Activated CD8-positive, alpha-beta T cell treated with anti-CD3 and anti-CD28 coated beads, Interleukin-2, amount 10 ng/mL, durations not matched to agents 7 days and 5 days (primary cell): ENCODE measurements at regions not wholly inside any gene's neighbourhood (a gene's known extent, or its start where the extent isn't known, plus 50 kb on each side); places are given as distances from the start of the nearest gene placed in this dataset.

Experiments
- ATAC-seq: fragments of 150-1000 bp; cut with Tn5 transposase; one replicate; pipeline ENCODE4 v1.10.0; 2021; ENCODE audit warnings: moderate library complexity
- CTCF ChIA-PET: fragments of 350-600 bp; sonication (Branson Sonifier 250); formaldehyde crosslinking; loops from one replicate; lab custom pipeline; 2021; ENCODE audit warnings: antibody characterized with exemption; lab: Charles Lee
- POLR2A ChIA-PET: fragments of 350-600 bp; sonication (Branson Sonifier 250); formaldehyde crosslinking; loops from one replicate; lab custom pipeline; 2021; ENCODE audit warnings: antibody characterized with exemption; lab: Charles Lee
- DNase-seq: peaks from one replicate; pipeline ENCODE4 v3.0.0-alpha.2; 2020
- H3K27ac Mint-ChIP-seq: one replicate; pipeline ENCODE4 v1.8.0; 2021; ENCODE audit warnings: mild to moderate bottlenecking, mixed read lengths
- H3K27me3 Mint-ChIP-seq: one replicate; pipeline ENCODE4 v1.8.0; 2021; ENCODE audit warnings: low read depth, mixed read lengths
- H3K36me3 Mint-ChIP-seq: one replicate; pipeline ENCODE4 v1.8.0; 2021; ENCODE audit warnings: low read depth, mixed read lengths
- H3K4me1 Mint-ChIP-seq: one replicate; pipeline ENCODE4 v1.8.0; 2021; ENCODE audit warnings: low read depth, mixed read lengths
- H3K4me3 Mint-ChIP-seq: one replicate; pipeline ENCODE4 v1.8.0; 2021; ENCODE audit warnings: mild to moderate bottlenecking, mixed read lengths
- H3K9me3 Mint-ChIP-seq: one replicate; pipeline ENCODE4 v1.8.0; 2022; ENCODE audit warnings: mixed read lengths; ENCODE audit not compliant: insufficient read depth

DNA sequence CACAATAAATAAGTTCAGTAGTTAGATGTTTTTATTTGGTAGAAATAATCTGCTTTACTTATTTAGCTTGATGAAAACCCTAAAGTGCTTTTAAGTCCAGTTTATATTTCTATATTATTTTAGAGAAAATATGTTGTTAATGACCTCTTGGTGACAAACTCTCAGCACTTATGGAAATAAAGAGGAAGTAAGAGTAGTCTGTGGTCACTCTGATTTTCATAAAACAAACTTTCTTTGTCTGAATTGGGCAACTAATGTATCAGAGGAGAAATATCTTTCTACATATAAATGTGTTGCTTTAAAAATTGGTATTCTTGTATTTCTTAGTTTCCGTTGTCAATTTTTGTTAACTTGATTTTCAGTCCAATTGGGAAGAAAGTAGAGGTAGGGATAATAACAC lies 878.9 kb upstream of the SEL1L start:
- Mint-ChIP-seq H3K9me3 (peaks cover 19% of the 10 kb centered on the region), H3K27me3 (no peaks in the 10 kb centered on the region), H3K4me3 (no peak overlapping the region), H3K4me1 (no peaks in the 10 kb centered on the region), H3K36me3 (no peaks in the 10 kb centered on the region), H3K27ac (no peak overlapping the region)
- DNase-seq, result no peak
- CTCF ChIA-PET, result no interaction called here
- POLR2A ChIA-PET, result no interaction called here
- no peak for ATAC-seq

DNA sequence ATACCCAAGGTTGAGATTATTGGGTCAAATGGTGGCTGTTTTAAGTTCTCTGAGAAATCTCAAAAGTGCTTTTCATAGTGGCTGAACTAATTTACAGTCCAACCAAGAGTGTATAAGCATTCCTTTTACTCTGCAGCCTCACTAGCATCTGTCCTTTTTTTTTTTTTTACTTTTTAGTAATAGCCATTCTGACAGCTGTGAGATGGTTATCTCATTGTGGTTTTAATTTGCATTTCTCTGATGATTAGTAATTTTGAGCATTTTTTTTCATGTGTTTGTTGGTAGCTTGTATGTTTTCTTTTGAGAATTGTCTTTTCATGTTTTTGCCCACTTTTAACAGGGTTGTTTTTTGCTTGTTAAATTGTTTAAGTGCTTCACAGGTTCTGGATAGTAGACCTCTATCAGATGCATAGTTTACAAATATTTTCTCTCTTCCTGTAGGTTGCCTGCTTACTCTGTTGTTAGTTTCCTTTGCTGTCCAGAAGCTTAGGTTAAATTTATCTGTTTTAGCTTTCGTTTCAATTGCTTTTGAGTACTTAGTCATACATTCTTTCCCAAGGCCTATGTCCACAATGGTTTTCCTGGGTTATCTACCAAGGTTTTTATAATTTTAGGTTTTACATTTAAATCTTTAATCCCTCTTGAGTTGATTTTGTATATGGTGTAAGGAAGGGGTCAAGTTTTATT lies 881.3 kb upstream of the SEL1L start:
- H3K27ac Mint-ChIP-seq, result no peak overlapping the region
- DNase-seq (no peak), ATAC-seq (no peak)
- no peak overlapping the region for H3K4me3 Mint-ChIP-seq
- POLR2A ChIA-PET, result no interaction called here
- CTCF ChIA-PET, result no interaction called here
- no peaks in the 10 kb centered on the region for H3K27me3 Mint-ChIP-seq
- peaks cover 29% of the 10 kb centered on the region for H3K9me3 Mint-ChIP-seq
- H3K36me3 Mint-ChIP-seq, result no peaks in the 10 kb centered on the region
- no peaks in the 10 kb centered on the region for H3K4me1 Mint-ChIP-seq

DNA sequence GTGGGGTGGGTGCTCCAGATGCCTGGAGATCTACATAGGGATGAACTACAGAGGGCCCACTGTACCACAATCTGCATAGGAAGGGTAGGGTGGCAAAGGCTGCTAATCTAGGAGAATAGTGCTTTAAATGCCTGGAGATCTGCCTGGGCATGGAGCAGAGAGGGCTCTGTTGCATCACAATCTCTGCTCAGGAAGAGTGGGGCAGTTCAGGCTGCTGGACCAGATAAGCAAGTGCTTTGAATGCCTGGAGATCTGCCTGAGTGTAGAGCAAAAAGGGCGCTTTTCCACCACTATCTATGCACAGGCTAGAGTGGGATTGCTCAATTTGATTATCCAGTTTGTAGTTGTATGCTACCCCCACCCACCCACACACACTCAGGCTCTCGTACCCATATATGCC lies 886.3 kb upstream of the SEL1L start:
- ATAC-seq, result no peak

DNA sequence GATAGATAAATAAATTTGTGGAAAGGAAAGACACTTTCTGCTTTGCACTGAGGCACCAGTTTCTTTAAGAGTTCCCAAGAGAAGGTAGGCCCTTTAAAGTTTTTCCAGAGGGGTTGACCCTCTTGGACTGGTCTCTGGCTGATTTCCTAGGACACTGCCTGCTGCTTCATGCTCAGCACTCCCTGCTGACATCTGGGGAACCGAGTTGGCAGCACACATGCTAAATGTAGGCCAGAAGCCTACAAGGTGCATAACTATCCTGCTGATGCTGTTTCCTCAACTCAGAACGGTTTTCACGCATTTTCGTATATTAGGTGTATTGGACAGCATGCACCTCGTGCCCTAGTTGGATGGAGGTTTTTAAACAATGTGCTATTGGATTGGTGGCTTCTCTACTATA lies 887.2 kb upstream of the SEL1L start:
- H3K4me1 Mint-ChIP-seq, result no peaks in the 10 kb centered on the region
- H3K27me3 Mint-ChIP-seq, result no peaks in the 10 kb centered on the region
- no peak overlapping the region for H3K27ac Mint-ChIP-seq
- ATAC-seq (no peak), DNase-seq (no peak)
- CTCF ChIA-PET, result no interaction called here
- POLR2A ChIA-PET, result no interaction called here
- H3K4me3 Mint-ChIP-seq, result no peak overlapping the region
- H3K9me3 Mint-ChIP-seq, result peaks cover 35% of the 10 kb centered on the region
- H3K36me3 Mint-ChIP-seq, result no peaks in the 10 kb centered on the region

More for the DNA sequence above, 886.3 kb upstream of the SEL1L start:
- H3K27me3 Mint-ChIP-seq, result no peaks in the 10 kb centered on the region
- no peaks in the 10 kb centered on the region for H3K4me1 Mint-ChIP-seq
- no peak overlapping the region for H3K27ac Mint-ChIP-seq
- no peaks in the 10 kb centered on the region for H3K36me3 Mint-ChIP-seq
- POLR2A ChIA-PET, result no interaction called here
- DNase-seq, result no peak
- peaks cover 43% of the 10 kb centered on the region for H3K9me3 Mint-ChIP-seq
- H3K4me3 Mint-ChIP-seq, result no peak overlapping the region
- CTCF ChIA-PET, result no interaction called here

DNA sequence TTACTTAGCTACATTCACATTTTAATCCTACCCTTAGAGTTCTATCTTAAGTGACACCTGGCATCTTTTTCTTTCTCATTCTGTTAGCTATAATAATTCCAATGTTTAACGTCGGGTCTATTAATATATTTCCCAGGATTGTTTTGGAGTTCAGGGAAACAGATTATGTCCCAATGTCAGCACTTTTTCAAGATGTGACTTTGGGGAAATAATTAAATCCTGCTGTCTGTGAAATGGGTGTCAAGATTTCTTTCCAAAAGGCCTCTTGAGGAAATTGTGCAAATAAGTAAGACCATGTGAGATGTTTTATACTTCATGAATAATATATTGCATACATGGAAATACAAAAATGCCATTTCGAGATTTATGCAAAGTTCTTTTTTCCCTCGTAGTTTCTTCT lies 887.6 kb upstream of the SEL1L start:
- H3K4me1 Mint-ChIP-seq, result no peaks in the 10 kb centered on the region
- POLR2A ChIA-PET, result no interaction called here
- no peak overlapping the region for H3K4me3 Mint-ChIP-seq
- H3K9me3 Mint-ChIP-seq, result peaks cover 35% of the 10 kb centered on the region
- H3K27ac Mint-ChIP-seq, result no peak overlapping the region
- DNase-seq (no peak), ATAC-seq (no peak)
- H3K36me3 Mint-ChIP-seq, result no peaks in the 10 kb centered on the region
- CTCF ChIA-PET, result no interaction called here
- H3K27me3 Mint-ChIP-seq, result no peaks in the 10 kb centered on the region

DNA sequence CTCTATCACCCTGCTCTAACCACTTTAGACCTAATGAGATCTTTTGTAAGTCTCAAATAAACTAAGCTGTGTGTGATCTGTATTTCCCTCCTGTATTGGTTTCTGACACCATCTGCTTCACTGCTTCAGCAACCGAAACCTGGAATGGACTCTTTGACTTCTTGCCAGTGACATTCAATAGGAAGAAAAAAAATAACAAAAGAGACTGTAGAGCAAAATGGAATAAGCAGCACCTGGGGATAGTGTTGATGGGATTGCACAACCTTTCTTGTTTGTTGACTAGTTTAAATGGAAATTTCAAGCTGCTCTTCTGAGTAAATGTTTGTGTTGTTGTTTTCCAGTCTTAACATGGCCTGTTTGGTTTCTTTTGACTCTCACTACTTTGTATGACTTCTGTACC lies 888.6 kb upstream of the SEL1L start:
- DNase-seq (no peak), ATAC-seq (no peak)
- POLR2A ChIA-PET, result no interaction called here
- no peak overlapping the region for H3K27ac Mint-ChIP-seq
- no peaks in the 10 kb centered on the region for H3K4me1 Mint-ChIP-seq
- no peaks in the 10 kb centered on the region for H3K36me3 Mint-ChIP-seq
- CTCF ChIA-PET, result no interaction called here
- H3K4me3 Mint-ChIP-seq, result no peak overlapping the region
- no peaks in the 10 kb centered on the region for H3K27me3 Mint-ChIP-seq
- H3K9me3 Mint-ChIP-seq, result peaks cover 37% of the 10 kb centered on the region

DNA sequence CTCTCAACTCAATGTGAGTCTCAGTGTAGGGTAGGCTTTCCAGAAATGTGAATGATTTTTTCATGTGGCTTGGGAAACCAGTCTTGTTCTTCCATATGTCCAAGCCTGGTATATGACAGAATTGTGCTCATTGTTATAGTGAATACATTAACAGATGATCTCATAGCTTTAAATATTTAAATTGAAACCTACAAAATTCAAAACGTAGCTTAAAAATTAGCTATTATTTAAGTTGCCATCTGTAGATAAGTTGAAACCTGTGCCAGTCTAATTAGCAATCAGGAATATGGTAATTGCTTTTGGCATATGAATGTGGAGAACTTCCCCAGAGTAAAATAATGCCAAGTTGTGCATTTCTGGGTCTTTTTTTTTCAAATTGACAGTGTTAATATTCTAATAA lies 891.6 kb upstream of the SEL1L start:
- ChIA-PET POLR2A (no interaction called here), CTCF (no interaction called here)
- DNase-seq, result no peak
- no peaks in the 10 kb centered on the region for H3K4me1 Mint-ChIP-seq
- H3K9me3 Mint-ChIP-seq, result peaks cover 23% of the 10 kb centered on the region
- no peaks in the 10 kb centered on the region for H3K36me3 Mint-ChIP-seq
- ATAC-seq, result no peak
- H3K27ac Mint-ChIP-seq, result no peak overlapping the region
- no peak overlapping the region for H3K4me3 Mint-ChIP-seq
- H3K27me3 Mint-ChIP-seq, result no peaks in the 10 kb centered on the region

DNA sequence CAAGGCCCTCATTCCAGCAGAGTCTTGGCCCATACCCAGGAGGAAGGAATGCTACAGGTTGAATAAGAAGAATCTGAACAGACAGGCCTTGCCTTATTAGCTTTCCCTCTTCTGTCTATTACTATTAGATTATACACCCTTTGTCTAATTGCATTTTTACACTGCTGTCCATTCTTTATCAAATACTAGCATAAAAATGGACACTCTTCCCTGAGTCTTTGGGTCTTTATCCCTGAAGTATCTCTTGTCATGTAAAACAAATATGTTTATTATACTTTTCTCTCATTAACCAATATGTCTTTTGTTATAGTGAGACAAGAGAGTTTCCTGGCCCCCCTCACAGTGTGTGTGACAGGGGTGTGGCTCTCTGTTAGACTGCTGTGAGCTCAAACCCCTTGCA lies 897.4 kb upstream of the SEL1L start:
- CTCF ChIA-PET, result no interaction called here
- ATAC-seq (no peak), DNase-seq (no peak)
- Mint-ChIP-seq H3K36me3 (no peaks in the 10 kb centered on the region), H3K4me3 (no peak overlapping the region), H3K9me3 (peaks cover 9% of the 10 kb centered on the region), H3K27me3 (no peaks in the 10 kb centered on the region), H3K27ac (no peak overlapping the region), H3K4me1 (no peaks in the 10 kb centered on the region)
- POLR2A ChIA-PET, result no interaction called here

DNA sequence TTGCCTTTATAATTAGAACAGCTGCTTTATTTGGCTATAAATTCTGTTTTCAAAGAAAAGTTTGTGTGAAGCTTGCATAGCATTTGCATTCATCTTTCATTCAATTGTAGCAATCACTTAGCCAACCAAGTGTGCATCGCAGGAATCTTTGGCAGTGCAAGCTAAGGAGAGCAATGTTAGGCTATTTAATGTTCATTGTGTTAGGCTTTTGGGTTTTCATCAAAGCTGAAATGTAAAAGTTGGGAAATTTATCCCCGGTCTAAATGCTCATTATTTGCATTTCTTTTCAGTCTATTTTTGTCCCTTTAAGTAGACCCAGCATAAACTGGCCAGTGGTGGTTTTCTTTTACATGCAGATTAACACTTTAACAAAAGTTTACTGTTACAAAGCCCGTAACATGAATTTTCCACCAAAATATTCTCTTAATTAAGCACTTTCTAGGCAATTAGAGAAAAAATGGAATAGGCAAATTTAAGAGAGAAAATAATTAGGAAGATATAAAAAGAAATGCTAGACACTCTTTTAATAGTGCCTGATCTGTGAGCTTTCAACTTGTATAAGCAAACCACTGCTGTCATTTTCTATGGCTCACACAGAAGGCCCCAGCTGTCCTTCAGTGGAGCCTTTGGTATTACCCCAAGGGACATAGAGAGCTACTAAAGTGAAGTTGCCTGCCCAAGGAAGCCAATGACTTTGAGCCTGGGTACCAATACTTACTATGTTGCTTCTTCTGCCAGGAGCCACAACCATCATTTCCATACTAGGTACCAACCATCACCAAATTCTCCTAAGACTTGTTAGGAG lies 898.9 kb upstream of the SEL1L start:
- no peaks in the 10 kb centered on the region for H3K36me3 Mint-ChIP-seq
- ChIA-PET POLR2A (no interaction called here), CTCF (no interaction called here)
- H3K27me3 Mint-ChIP-seq, result no peaks in the 10 kb centered on the region
- H3K4me3 Mint-ChIP-seq, result no peak overlapping the region
- H3K4me1 Mint-ChIP-seq, result no peaks in the 10 kb centered on the region
- ATAC-seq, result no peak
- no peak for DNase-seq
- no peaks in the 10 kb centered on the region for H3K9me3 Mint-ChIP-seq
- no peak overlapping the region for H3K27ac Mint-ChIP-seq

DNA sequence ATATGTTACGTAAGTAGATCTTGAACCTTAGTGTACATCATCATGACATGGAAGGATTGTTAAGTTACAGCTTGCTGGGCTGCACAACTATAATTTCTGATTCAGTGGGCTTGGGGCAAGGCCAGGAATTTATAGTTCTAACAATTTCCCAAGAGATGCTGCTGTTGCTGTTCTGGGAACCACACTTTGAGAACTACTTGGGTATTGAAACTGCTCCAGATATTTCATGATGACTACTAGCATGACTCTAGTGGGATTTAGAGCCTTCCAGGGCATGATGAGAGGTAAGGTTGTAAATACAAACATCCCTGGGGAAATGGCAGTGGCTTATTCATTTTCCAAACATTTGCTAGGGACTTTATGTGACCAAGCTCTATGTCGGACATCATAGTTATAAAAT lies 904.8 kb upstream of the SEL1L start:
- ChIA-PET CTCF (no interaction called here), POLR2A (no interaction called here)
- ATAC-seq (no peak), DNase-seq (no peak)
- Mint-ChIP-seq H3K27me3 (no peaks in the 10 kb centered on the region), H3K9me3 (no peaks in the 10 kb centered on the region), H3K36me3 (no peaks in the 10 kb centered on the region), H3K27ac (no peak overlapping the region), H3K4me3 (no peak overlapping the region), H3K4me1 (no peaks in the 10 kb centered on the region)

DNA sequence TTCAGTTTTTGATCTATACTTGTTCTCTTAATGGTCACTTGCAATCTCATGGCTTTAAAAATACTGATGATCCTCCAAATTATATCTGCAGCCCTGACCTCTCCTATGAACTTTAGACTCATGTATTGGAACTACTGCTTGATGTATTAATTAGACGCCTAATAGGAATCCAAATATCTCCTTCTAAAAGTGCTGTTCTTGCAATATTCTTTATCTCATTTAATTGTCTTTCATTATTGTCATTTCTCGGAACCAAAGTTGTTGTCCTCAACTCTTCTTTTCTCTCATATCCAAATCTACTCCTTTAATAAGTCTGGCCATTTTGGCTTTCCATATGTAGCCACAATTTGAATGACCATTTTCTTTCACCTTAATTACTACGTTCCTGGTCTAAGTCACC lies 907.6 kb upstream of the SEL1L start:
- Mint-ChIP-seq H3K4me3 (no peak overlapping the region), H3K27ac (no peak overlapping the region), H3K4me1 (no peaks in the 10 kb centered on the region), H3K36me3 (no peaks in the 10 kb centered on the region), H3K9me3 (no peaks in the 10 kb centered on the region), H3K27me3 (no peaks in the 10 kb centered on the region)
- ChIA-PET CTCF (no interaction called here), POLR2A (no interaction called here)
- ATAC-seq, result no peak
- DNase-seq, result no peak

DNA sequence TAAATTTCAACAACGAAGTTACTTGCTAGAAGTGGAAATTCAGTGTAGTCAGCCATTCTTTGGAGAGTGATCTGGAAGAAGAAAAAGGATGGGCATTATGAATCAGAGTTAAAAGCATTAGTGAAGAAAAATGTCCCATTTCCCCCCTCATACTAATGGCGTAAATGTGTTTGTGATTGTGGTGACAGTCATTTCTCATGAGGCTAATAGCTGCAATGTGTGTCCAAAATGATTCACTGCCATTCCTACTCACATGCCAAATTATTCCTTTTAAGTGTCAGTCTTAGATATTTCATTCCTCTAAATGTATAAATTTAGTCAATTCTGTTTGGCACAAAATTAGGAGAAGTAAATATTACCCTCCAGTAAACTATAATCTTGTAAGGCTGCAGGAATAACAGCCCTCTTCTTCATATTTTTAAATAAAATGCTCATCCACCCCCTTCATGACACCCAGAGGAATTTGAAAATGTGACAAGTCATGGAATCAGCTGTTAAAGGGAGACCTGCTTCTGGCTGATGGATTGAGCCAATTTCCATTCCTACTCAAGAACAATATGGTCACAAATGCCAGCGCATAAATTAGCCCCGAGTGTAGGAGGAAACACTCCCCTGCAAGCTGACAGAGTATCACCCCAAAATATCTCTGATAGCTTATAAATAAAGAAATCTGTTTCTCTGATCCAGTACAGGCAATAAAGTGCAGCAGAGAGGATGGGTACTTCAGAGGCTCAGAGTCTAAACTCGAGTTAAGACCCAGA lies 912.3 kb upstream of the SEL1L start:
- ChIA-PET POLR2A (interaction anchor here (0.5 kb wide), 1 partner anchor 208 kb away, joined by 3 read pairs; no protein-coding TSS in a partner anchor), CTCF (no interaction called here)
- no peaks in the 10 kb centered on the region for H3K4me1 Mint-ChIP-seq
- DNase-seq (no peak), ATAC-seq (no peak)
- H3K36me3 Mint-ChIP-seq, result no peaks in the 10 kb centered on the region
- no peaks in the 10 kb centered on the region for H3K27me3 Mint-ChIP-seq
- no peak overlapping the region for H3K27ac Mint-ChIP-seq
- H3K4me3 Mint-ChIP-seq, result no peak overlapping the region
- H3K9me3 Mint-ChIP-seq, result no peaks in the 10 kb centered on the region
